Fibroblast of mammary gland (primary cell): ENCODE measurements at regions not wholly inside any gene's neighbourhood (a gene's known extent, or its start where the extent isn't known, plus 50 kb on each side); places are given as distances from the start of the nearest gene placed in this dataset.

Experiments used
- DNase-seq: peaks from one replicate; pipeline ENCODE4 v3.0.0-alpha.2; 2010; ENCODE audit warnings: low read depth
- H3K4me3 ChIP-seq: 2 replicates; pipeline ENCODE4 v1.5.1; 2011; ENCODE audit warnings: low read depth, mild to moderate bottlenecking, low read length, moderate library complexity; ENCODE audit not compliant: control insufficient read depth
- TF ChIP-seq, protein P1 (sequence below): conservative IDR thresholded peaks from 2 replicates; pipeline ENCODE4 v1.5.1; 2011; ENCODE audit warnings: low read depth, low read length, inconsistent platforms; ENCODE audit not compliant: control insufficient read depth, insufficient read depth

DNA sequence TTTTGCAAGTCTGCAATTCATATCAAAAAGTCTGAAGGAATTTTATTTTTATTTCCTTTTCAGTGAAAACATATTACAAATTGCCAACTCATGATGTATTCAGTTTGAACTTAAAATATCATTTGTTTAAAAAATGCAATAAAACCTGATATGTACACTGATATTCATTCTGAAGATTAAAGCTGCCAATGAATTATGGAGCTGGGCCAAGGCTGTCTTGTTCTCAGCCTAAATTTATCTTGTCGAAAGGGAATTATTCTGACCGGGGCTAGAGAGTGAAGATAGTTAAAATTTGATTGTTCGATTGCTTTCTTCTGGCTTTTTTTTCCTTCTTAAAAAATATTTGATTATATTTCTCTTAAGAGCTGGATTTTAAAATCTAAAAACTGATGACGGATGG lies 54.0 kb upstream of the RBFOX1 start:
- DNase-seq = no peak
- H3K4me3 ChIP-seq = no peak overlapping the region
- TF ChIP-seq, protein P1, sequence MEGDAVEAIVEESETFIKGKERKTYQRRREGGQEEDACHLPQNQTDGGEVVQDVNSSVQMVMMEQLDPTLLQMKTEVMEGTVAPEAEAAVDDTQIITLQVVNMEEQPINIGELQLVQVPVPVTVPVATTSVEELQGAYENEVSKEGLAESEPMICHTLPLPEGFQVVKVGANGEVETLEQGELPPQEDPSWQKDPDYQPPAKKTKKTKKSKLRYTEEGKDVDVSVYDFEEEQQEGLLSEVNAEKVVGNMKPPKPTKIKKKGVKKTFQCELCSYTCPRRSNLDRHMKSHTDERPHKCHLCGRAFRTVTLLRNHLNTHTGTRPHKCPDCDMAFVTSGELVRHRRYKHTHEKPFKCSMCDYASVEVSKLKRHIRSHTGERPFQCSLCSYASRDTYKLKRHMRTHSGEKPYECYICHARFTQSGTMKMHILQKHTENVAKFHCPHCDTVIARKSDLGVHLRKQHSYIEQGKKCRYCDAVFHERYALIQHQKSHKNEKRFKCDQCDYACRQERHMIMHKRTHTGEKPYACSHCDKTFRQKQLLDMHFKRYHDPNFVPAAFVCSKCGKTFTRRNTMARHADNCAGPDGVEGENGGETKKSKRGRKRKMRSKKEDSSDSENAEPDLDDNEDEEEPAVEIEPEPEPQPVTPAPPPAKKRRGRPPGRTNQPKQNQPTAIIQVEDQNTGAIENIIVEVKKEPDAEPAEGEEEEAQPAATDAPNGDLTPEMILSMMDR = no peak

GRCh38 chr16:7272567-7273158 lies 60.0 kb upstream of the RBFOX1 start:
- TF ChIP-seq, protein P1 = no peak
- DNase-seq = no peak
- no peak overlapping the region for H3K4me3 ChIP-seq

DNA sequence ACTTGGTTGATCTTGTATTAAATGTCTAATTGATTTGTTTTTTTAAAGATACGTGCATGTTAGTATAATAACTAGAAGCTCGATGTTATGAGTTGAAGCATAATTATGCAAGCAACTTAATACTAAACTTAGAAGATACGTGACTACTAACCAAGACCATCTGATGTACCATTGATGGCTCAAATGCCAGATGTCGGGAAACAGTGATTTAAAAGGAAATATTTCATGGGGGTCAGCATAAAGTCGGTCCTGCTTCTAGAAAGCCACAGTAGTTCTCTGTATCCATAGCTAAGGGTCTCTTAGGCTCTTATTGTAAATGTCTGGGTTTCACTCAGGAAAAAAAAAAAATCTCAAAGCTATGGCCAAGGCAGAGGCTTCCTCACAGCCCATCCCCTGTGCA lies 61.2 kb upstream of the RBFOX1 start:
- TF ChIP-seq, protein P1 = no peak
- no peak for DNase-seq

DNA sequence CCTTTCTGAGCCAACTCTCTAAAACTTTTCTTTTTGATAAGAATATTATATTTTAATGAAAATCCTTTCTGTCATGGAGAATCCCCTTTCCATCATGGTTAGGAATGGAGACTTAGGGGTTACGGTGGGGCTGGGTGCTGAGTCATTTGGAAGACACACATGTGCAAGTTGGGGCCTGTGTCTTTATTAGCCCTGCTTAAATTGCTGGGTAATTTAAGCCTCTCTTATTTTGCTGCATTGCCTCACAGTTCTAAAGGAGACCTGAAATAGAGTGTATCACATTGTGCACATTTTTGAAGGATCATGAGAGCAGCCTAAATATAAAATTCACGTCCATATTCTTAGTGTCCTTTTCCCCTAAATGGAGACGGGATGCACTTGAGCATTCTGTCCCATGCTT lies 61.8 kb upstream of the RBFOX1 start:
- no peak overlapping the region for H3K4me3 ChIP-seq
- TF ChIP-seq, protein P1 = no peak
- DNase-seq = no peak

More for the DNA sequence above, 61.2 kb upstream of the RBFOX1 start:
- H3K4me3 ChIP-seq = no peak overlapping the region

DNA sequence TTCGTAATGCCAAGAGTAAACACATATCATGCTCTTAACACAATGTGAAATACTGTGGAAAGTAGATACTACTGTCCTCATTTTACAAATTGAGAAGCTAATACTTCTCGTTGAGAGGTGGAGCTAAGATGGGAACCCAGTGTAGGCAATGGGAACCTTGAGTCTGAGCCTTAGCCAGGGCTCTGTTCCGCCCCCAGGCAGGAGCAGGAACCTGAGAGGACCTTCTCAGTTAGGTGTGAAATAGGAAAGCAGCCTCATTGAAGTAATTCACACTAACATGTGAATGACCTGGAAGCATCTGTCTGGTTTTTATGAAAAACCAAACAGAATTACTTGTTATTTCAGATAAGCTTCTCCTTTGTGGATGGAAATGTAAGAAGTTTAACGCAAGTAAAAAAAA lies 62.6 kb upstream of the RBFOX1 start:
- no peak overlapping the region for H3K4me3 ChIP-seq
- TF ChIP-seq, protein P1 = no peak
- no peak for DNase-seq

DNA sequence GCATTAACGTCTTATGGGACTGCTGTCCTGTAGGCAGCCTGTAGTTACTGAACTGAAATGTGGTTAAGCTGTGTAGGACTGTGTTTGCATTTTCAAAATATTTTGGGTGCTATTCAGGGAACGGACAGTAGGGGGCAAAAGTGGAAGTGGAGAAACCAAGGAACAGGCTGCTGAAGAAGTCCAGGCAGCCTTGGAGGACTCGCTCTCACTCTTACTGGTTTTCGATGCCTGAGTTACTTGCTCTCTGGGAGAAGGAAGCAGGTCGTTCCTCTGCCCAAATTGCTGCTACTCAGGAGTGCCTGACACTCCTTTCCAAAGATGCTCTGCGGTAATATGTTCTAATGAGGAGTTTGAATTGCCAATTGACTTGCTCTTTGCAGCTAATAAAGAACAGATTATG lies 64.5 kb upstream of the RBFOX1 start:
- TF ChIP-seq, protein P1 = peak; percentile 33
- DNase-seq = peak; percentile 1
- no peak overlapping the region for H3K4me3 ChIP-seq

DNA sequence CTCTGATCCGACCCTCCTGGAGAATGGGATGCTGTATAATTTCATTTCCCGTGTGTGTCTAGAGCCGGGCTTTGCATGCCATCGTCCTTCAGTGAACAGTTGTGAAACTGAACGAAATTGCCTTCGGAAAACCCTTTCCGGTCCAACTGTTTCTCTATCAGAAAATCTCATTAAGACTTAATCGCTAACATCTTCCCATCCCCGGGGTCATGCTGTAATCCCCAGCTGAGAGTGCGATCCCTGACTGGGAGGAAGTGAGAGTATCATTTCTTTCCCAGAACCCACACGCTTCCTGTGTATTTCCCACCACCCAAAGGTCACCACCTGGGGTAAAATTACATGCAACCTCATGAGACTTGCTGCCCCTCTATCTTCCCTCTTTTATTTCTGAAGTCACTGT lies 75.6 kb upstream of the RBFOX1 start:
- TF ChIP-seq, protein P1 = no peak
- DNase-seq = no peak
- H3K4me3 ChIP-seq = no peak overlapping the region
